Frontal cortex (tissue), 3 donors: ENCODE measurements at regions not wholly inside any gene's neighbourhood (a gene's known extent, or its start where the extent isn't known, plus 50 kb on each side); places are given as distances from the start of the nearest gene placed in this dataset.
"Not testable (repeated sequence)": the region's sequence is repeated elsewhere in the genome, so short reads cannot be mapped to it uniquely, and the experiment has no call there.

ENCODE experiments used
- DNase-seq, 2 donors: peaks; one replicate each; pipeline ENCODE4 v3.0.0; 2012; ENCODE audit warnings: low spot score in 2 of 2
- FAIRE-seq: peaks from 2 replicates; lab custom pipeline; 2012; peaks lifted over from hg19 to GRCh38; lab: Jason Lieb, UNC
- donor health status: control.
- donor health status: control.
- donor health status: control.

- DNase-seq (no peak), FAIRE-seq (no peak)
Observed at GRCh38 chr3:34159613-34160420, 361.4 kb downstream of the PDCD6IP start.

DNA sequence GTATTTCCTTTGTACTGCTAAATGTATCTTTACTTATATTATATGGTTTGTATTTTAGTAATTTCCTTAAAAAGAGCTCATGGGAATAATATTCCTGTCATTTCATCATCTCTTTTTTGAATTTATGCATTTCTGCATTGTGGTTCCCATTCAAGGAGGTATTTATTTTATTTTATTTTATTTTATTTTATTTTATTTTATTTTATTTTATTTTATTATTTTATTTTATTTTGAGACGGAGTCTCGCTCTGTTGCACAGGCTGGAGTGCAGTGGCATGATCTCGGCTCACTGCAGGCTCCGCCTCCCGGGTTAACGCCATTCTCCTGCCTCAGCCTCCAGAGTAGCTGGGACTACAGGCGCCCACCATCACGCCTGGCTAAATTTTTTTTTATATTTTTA, 371.2 kb downstream of the PDCD6IP start:
- not testable (repeated sequence) for DNase-seq, FAIRE-seq

- FAIRE-seq: no peak
- no peak for DNase-seq
Observed at GRCh38 chr3:34174740-34175139, 376.3 kb downstream of the PDCD6IP start.

GRCh38 chr3:34175636-34176176, 377.3 kb downstream of the PDCD6IP start:
- no peak for DNase-seq

DNA sequence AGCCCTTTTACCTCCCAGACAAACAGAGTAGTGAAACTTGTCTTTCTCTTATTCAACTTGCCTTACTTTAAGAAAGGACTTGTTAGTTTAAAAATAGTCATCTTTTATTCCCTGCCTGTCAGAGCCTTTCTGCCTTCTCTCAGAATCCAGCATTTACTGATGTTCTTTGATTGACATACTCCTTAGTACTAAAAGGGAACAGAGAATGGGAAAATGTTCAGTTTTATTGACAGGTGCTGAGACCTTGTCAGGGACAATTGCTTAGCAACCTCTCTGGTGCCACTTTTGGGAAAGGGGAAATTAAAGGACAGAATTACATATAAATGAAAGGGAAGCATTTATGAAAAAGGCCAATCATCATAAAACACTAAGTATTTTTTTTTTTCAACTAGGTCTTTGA, 378.3 kb downstream of the PDCD6IP start:
- no peak for FAIRE-seq

More at GRCh38 chr3:34175636-34176176, 377.3 kb downstream of the PDCD6IP start:
- no peak for FAIRE-seq

DNA sequence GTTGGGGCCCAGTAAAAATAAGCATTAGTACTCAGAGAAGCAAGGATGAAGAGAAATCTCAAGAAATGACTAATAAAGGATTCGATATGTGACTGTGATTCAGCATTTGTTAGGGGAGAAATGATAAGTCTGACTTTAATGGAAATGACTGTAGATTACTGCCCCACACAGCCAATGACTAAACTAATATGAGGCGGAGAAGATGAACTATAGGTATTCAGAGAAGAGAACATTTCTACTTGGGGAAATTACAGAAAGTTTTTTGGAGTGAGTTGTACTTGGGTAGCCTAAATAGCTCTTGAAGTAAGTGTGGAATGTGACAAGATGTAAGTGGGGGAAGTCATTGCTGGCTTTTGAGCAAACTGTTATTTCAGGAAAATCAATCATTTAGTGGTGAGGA, 380.0 kb downstream of the PDCD6IP start:
- no peak for FAIRE-seq
- DNase-seq: no peak

More for the DNA sequence above, 378.3 kb downstream of the PDCD6IP start:
- DNase-seq: no peak

GRCh38 chr3:34179716-34180115, 381.3 kb downstream of the PDCD6IP start:
- DNase-seq (no peak), FAIRE-seq (no peak)

GRCh38 chr3:34180532-34180931, 382.1 kb downstream of the PDCD6IP start:
- FAIRE-seq (no peak), DNase-seq (no peak)

GRCh38 chr3:34183114-34183513, 384.7 kb downstream of the PDCD6IP start:
- no peak for FAIRE-seq
- DNase-seq: no peak

- DNase-seq (no peak), FAIRE-seq (no peak)
Observed at GRCh38 chr3:34183611-34184340, 385.3 kb downstream of the PDCD6IP start.

DNA sequence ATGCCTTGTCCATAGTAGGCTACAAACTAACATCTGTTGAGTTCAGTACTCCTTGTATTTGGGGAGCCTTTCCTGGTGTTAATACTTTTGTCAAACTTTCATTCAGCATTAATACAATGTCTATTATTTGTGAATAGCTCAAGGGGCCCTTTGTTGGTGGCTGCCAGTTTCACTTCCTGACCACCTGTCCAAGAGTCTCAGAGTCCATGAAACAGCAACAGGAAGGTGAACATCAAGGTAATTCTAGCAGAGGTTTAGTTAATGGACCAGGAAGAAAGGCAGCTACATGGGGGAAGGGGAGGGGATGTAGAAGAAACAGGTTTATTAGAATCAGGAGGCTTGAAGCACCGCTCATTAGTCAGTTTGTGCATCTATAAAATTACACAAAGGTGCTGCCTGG, 386.9 kb downstream of the PDCD6IP start:
- no peak for FAIRE-seq
- no peak for DNase-seq

- DNase-seq (no peak), FAIRE-seq (no peak)
Observed at GRCh38 chr3:34189133-34189532, 390.7 kb downstream of the PDCD6IP start.

- FAIRE-seq (no peak), DNase-seq (no peak)
Observed at GRCh38 chr3:34196914-34197313, 398.5 kb downstream of the PDCD6IP start.

- no peak for DNase-seq
- no peak for FAIRE-seq
Observed at GRCh38 chr3:34198309-34198708, 399.9 kb downstream of the PDCD6IP start.

GRCh38 chr3:34200576-34200975, 402.1 kb downstream of the PDCD6IP start:
- DNase-seq (no peak), FAIRE-seq (no peak)

GRCh38 chr3:34202975-34203374, 404.5 kb downstream of the PDCD6IP start:
- DNase-seq (no peak), FAIRE-seq (no peak)

GRCh38 chr3:34203386-34203785, 405.0 kb downstream of the PDCD6IP start:
- FAIRE-seq: no peak
- DNase-seq: no peak

GRCh38 chr3:34207002-34207401, 408.6 kb downstream of the PDCD6IP start:
- DNase-seq (no peak), FAIRE-seq (no peak)

GRCh38 chr3:34207806-34208205, 409.4 kb downstream of the PDCD6IP start:
- FAIRE-seq: no peak
- DNase-seq: no peak

- no peak for DNase-seq
- no peak for FAIRE-seq
Observed at GRCh38 chr3:34212175-34212574, 413.7 kb downstream of the PDCD6IP start.

GRCh38 chr3:34212656-34213055, 414.2 kb downstream of the PDCD6IP start:
- FAIRE-seq (no peak), DNase-seq (peak in 1 of 2 donors; percentile 3)
